MV-4-11 (cell line): ENCODE measurements at regions not wholly inside any gene's neighbourhood (a gene's known extent, or its start where the extent isn't known, plus 50 kb on each side); places are given as distances from the start of the nearest gene placed in this dataset.
A peak's percentile ranks its signal among the peaks of the same experiment; 100 is the strongest.

ENCODE experiments used
- DNase-seq: peaks from one replicate; lab custom pipeline; 2025; lab: John Stamatoyannopoulos, UW

- DNase-seq, result no peak
These were observed 1008.8 kb upstream of the PABPC4L start for GRCh38 chr4:135210341-135210740.

GRCh38 chr4:135207531-135207930 is 1005.9 kb upstream of the PABPC4L start:
- no peak for DNase-seq

- no peak for DNase-seq
These were observed 1002.7 kb upstream of the PABPC4L start for GRCh38 chr4:135204311-135204710.

- DNase-seq, result no peak
These were observed 999.5 kb upstream of the PABPC4L start for GRCh38 chr4:135201081-135201480.

- DNase-seq, result no peak
These were observed 996.1 kb upstream of the PABPC4L start for GRCh38 chr4:135197641-135198040.

- no peak for DNase-seq
These were observed 992.9 kb upstream of the PABPC4L start for GRCh38 chr4:135194477-135194876.

GRCh38 chr4:135192751-135193535 is 991.4 kb upstream of the PABPC4L start:
- no peak for DNase-seq

- DNase-seq, result no peak
These were observed 990.0 kb upstream of the PABPC4L start for GRCh38 chr4:135191596-135191995.

- peak; percentile 12 for DNase-seq
These were observed 984.4 kb upstream of the PABPC4L start for GRCh38 chr4:135186002-135186401.

GRCh38 chr4:135185256-135185655 is 983.7 kb upstream of the PABPC4L start:
- no peak for DNase-seq

- DNase-seq, result no peak
These were observed 983.1 kb upstream of the PABPC4L start for GRCh38 chr4:135184715-135185114.

- DNase-seq, result no peak
These were observed 975.7 kb upstream of the PABPC4L start for GRCh38 chr4:135177321-135177720.

GRCh38 chr4:135166661-135167060 is 965.1 kb upstream of the PABPC4L start:
- DNase-seq, result no peak

- DNase-seq, result no peak
These were observed 963.0 kb upstream of the PABPC4L start for GRCh38 chr4:135164601-135165000.

- no peak for DNase-seq
These were observed 942.9 kb upstream of the PABPC4L start for GRCh38 chr4:135144498-135144897.

- no peak for DNase-seq
These were observed 922.6 kb upstream of the PABPC4L start for GRCh38 chr4:135124196-135124595.

- no peak for DNase-seq
These were observed 922.0 kb upstream of the PABPC4L start for GRCh38 chr4:135123632-135124031.

- no peak for DNase-seq
These were observed 920.9 kb upstream of the PABPC4L start for GRCh38 chr4:135122457-135122856.

GRCh38 chr4:135120195-135120594 is 918.6 kb upstream of the PABPC4L start:
- no peak for DNase-seq

- no peak for DNase-seq
These were observed 912.5 kb upstream of the PABPC4L start for GRCh38 chr4:135114079-135114478.

- DNase-seq, result no peak
These were observed 896.5 kb upstream of the PABPC4L start for GRCh38 chr4:135098061-135098460.

- DNase-seq, result no peak
These were observed 871.8 kb upstream of the PABPC4L start for GRCh38 chr4:135073389-135073788.

- no peak for DNase-seq
These were observed 871.0 kb upstream of the PABPC4L start for GRCh38 chr4:135072553-135072952.

GRCh38 chr4:135065366-135065765 is 863.8 kb upstream of the PABPC4L start:
- no peak for DNase-seq
